ENCODE measurements at regions not wholly inside any gene's neighbourhood (a gene's known extent, or its start where the extent isn't known, plus 50 kb on each side); places are given as distances from the start of the nearest gene placed in this dataset.

- Histone ChIP-seq H3K36me3 (no peaks in the 10 kb centered on the region), H3K27me3 (no peaks in the 10 kb centered on the region), H3K4me3 (no peak overlapping the region), H3K9ac (ENCODE audit: low read depth in 2 of 2, low read length in 2 of 2) (no peak overlapping the region), H3K9me3 (no peaks in the 10 kb centered on the region), H3K4me1 (no peaks in the 10 kb centered on the region), H3K27ac (no peak overlapping the region)
- no peak for TF ChIP-seq CTCF (IDR thresholded peaks at IDR 0.05)
- DNase-seq, result no peak
- intact Hi-C loops (cut with DNase I), result no loop called here
Measured at GRCh38 chr3:76403556-76403955, 618.2 kb upstream of the ZNF717 start.

GRCh38 chr3:76405196-76405595 is 619.8 kb upstream of the ZNF717 start:
- no peak for DNase-seq
- H3K27me3 ChIP-seq, result no peaks in the 10 kb centered on the region
- H3K9me3 ChIP-seq, result no peaks in the 10 kb centered on the region
- no peak overlapping the region for H3K27ac ChIP-seq
- no peak overlapping the region for H3K4me3 ChIP-seq
- H3K36me3 ChIP-seq, result no peaks in the 10 kb centered on the region
- no peak for TF ChIP-seq CTCF (IDR thresholded peaks at IDR 0.05)
- intact Hi-C loops (cut with DNase I), result no loop called here
- H3K9ac ChIP-seq (ENCODE audit: low read depth in 2 of 2, low read length in 2 of 2), result no peak overlapping the region
- no peaks in the 10 kb centered on the region for H3K4me1 ChIP-seq

GRCh38 chr3:76410762-76411281 is 625.5 kb upstream of the ZNF717 start:
- Histone ChIP-seq H3K4me1 (no peaks in the 10 kb centered on the region), H3K36me3 (no peaks in the 10 kb centered on the region), H3K27ac (no peak overlapping the region), H3K9me3 (no peaks in the 10 kb centered on the region), H3K9ac (ENCODE audit: low read depth in 2 of 2, low read length in 2 of 2) (no peak overlapping the region), H3K27me3 (no peaks in the 10 kb centered on the region), H3K4me3 (no peak overlapping the region)
- intact Hi-C loops (cut with DNase I), result no loop called here
- no peak for DNase-seq
- TF ChIP-seq CTCF (IDR thresholded peaks at IDR 0.05), result no peak

GRCh38 chr3:76415384-76415783 is 624.5 kb upstream of the ROBO2 start:
- no peak for TF ChIP-seq CTCF (IDR thresholded peaks at IDR 0.05)
- H3K36me3 ChIP-seq, result no peaks in the 10 kb centered on the region
- no peaks in the 10 kb centered on the region for H3K9me3 ChIP-seq
- H3K27ac ChIP-seq, result no peak overlapping the region
- H3K4me1 ChIP-seq, result no peaks in the 10 kb centered on the region
- DNase-seq, result no peak
- H3K27me3 ChIP-seq, result no peaks in the 10 kb centered on the region
- H3K9ac ChIP-seq (ENCODE audit: low read depth in 2 of 2, low read length in 2 of 2), result no peak overlapping the region
- intact Hi-C loops (cut with DNase I), result no loop called here
- H3K4me3 ChIP-seq, result no peak overlapping the region

GRCh38 chr3:76429581-76430177 is 610.2 kb upstream of the ROBO2 start:
- no peak for DNase-seq

More at GRCh38 chr3:76429581-76430177, 610.2 kb upstream of the ROBO2 start:
- no peaks in the 10 kb centered on the region for H3K36me3 ChIP-seq
- intact Hi-C loops (cut with DNase I), result no loop called here
- no peaks in the 10 kb centered on the region for H3K27me3 ChIP-seq
- no peaks in the 10 kb centered on the region for H3K4me1 ChIP-seq
- no peak overlapping the region for H3K9ac ChIP-seq (ENCODE audit: low read depth in 2 of 2, low read length in 2 of 2)
- no peak overlapping the region for H3K4me3 ChIP-seq
- no peaks in the 10 kb centered on the region for H3K9me3 ChIP-seq
- no peak for TF ChIP-seq CTCF (IDR thresholded peaks at IDR 0.05)
- H3K27ac ChIP-seq, result no peak overlapping the region

All from colonic mucosa (tissue), 4 donors.